Vagina (tissue), 2 donors: ENCODE measurements at regions not wholly inside any gene's neighbourhood (a gene's known extent, or its start where the extent isn't known, plus 50 kb on each side); places are given as distances from the start of the nearest gene placed in this dataset.

Experiments used
- POLR2A ChIP-seq, 2 donors: fragments of 450-650 bp; IDR thresholded peaks; one replicate each; pipeline ENCODE4 v1.6.1; 2017; ENCODE audit warnings: antibody characterized with exemption in 2 of 2, mild to moderate bottlenecking in 2 of 2, moderate library complexity in 2 of 2
- POLR2AphosphoS5 ChIP-seq, 2 donors: sonication (generic); formaldehyde crosslinking; IDR thresholded peaks; one replicate each; pipeline ENCODE4 v1.9.0; 2017; ENCODE audit warnings: antibody characterized with exemption in 2 of 2, mild to moderate bottlenecking in 2 of 2, low read depth in 1 of 2; ENCODE audit not compliant: insufficient read depth in 1 of 2

DNA sequence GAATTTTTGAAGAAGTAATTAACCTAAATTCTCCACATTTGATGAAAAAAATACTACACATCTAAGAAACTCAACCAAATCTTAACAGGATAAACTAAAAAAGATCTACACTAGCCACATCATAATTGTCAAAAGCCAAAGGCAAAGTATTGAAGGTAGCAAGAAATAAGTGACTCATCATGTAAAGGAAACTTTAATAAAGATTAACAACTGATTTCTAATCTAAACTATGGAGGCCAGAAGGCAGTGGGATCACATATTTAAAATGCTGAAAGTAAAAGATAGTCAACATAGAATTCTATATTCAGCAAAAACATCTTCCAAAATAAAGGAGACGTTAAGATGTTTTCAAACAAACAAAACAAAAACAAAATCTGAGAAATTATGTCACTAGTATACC, 2002.9 kb downstream of the MAT2B start:
- TF ChIP-seq POLR2A (IDR thresholded peaks at IDR 0.05) (no peak), POLR2AphosphoS5 (IDR thresholded peaks at IDR 0.05; ENCODE audit: insufficient read depth in 1 of 2, low read depth in 1 of 2) (no peak)
